ENCODE measurements at regions not wholly inside any gene's neighbourhood (a gene's known extent, or its start where the extent isn't known, plus 50 kb on each side); places are given as distances from the start of the nearest gene placed in this dataset.

- TF ChIP-seq CTCF (IDR thresholded peaks at IDR 0.05) (no peak), POLR2A (IDR thresholded peaks at IDR 0.05) (no peak)
These were observed 70.2 kb upstream of the OLIG2 start for GRCh38 chr21:32955311-32956060.

All from right lobe of liver (tissue), 4 donors.